Mesenchymal stem cell (in vitro differentiated cells and primary cell): ENCODE measurements at regions not wholly inside any gene's neighbourhood (a gene's known extent, or its start where the extent isn't known, plus 50 kb on each side); places are given as distances from the start of the nearest gene placed in this dataset.
A peak's percentile ranks its signal among the peaks of the same experiment; 100 is the strongest.

Experiments used
- DNase-seq: peaks from one replicate; pipeline ENCODE4 v3.0.0-alpha.2; 2013
- H2AFZ ChIP-seq: one replicate; pipeline ENCODE4 v1.6.1; 2013; ENCODE audit warnings: low read depth, mild to moderate bottlenecking, control low read depth, inconsistent platforms, low read length, moderate library complexity
- H2AK5ac ChIP-seq: 2 replicates; pipeline ENCODE4 v1.6.1; 2013; ENCODE audit warnings: low read length, moderate library complexity, mild to moderate bottlenecking, inconsistent platforms; ENCODE audit not compliant: severe bottlenecking
- H2BK120ac ChIP-seq: one replicate; pipeline ENCODE4 v1.6.1; 2013; ENCODE audit warnings: low read depth, mild to moderate bottlenecking, inconsistent platforms, low read length, moderate library complexity
- H2BK12ac ChIP-seq, 2 experiments: one replicate each; pipeline ENCODE4 v1.6.1; 2013; ENCODE audit warnings: inconsistent platforms in 2 of 2, low read length in 2 of 2, mild to moderate bottlenecking in 2 of 2, moderate library complexity in 2 of 2, control low read depth in 1 of 2
- H2BK15ac ChIP-seq: one replicate; pipeline ENCODE4 v1.6.1; 2013; ENCODE audit warnings: mild to moderate bottlenecking, low read depth, inconsistent platforms; ENCODE audit not compliant: poor library complexity, severe bottlenecking
- H2BK5ac ChIP-seq: 2 replicates; pipeline ENCODE4 v1.6.1; 2013; ENCODE audit warnings: low read depth, mild to moderate bottlenecking, low read length, control low read depth, inconsistent platforms; ENCODE audit not compliant: poor library complexity, severe bottlenecking
- H3K14ac ChIP-seq, 2 experiments: one replicate each; pipeline ENCODE4 v1.6.1; 2013; ENCODE audit warnings: inconsistent platforms in 2 of 2, low read length in 2 of 2, control low read depth in 1 of 2, mild to moderate bottlenecking in 1 of 2, moderate library complexity in 1 of 2
- H3K18ac ChIP-seq, 2 experiments: one replicate each; pipeline ENCODE4 v1.6.1; 2013; ENCODE audit warnings: inconsistent platforms in 2 of 2, low read length in 2 of 2, control low read depth in 1 of 2, low read depth in 1 of 2, mild to moderate bottlenecking in 1 of 2
- H3K23ac ChIP-seq, 2 experiments: one replicate each; pipeline ENCODE4 v1.6.1; 2013; ENCODE audit warnings: inconsistent platforms in 2 of 2, low read length in 2 of 2, mild to moderate bottlenecking in 2 of 2, moderate library complexity in 2 of 2, control low read depth in 1 of 2
- H3K27ac ChIP-seq: 2 replicates; pipeline ENCODE4 v1.5.1; 2013; ENCODE audit warnings: mild to moderate bottlenecking, moderate library complexity, low read length, control low read depth, inconsistent platforms; ENCODE audit not compliant: poor library complexity, severe bottlenecking
- H3K27me3 ChIP-seq, 2 experiments: 2 replicates each; pipeline versions ENCODE4 v1.6.1 to v1.7.0; 2013; ENCODE audit warnings: low read length in 2 of 2, mild to moderate bottlenecking in 2 of 2, moderate library complexity in 2 of 2, control low read depth in 1 of 2, inconsistent platforms in 1 of 2; ENCODE audit not compliant: control insufficient read depth in 1 of 2, insufficient read depth in 1 of 2
- H3K36me3 ChIP-seq, 2 experiments: 2 replicates each; pipeline versions ENCODE4 v1.6.1 to v1.7.0; 2013; ENCODE audit warnings: low read length in 2 of 2, control low read depth in 1 of 2, inconsistent platforms in 1 of 2, low read depth in 1 of 2, mild to moderate bottlenecking in 1 of 2; ENCODE audit not compliant: insufficient read depth in 2 of 2, control insufficient read depth in 1 of 2
- H3K4ac ChIP-seq, 2 experiments: one replicate each; pipeline ENCODE4 v1.6.1; 2013; ENCODE audit warnings: inconsistent platforms in 2 of 2, low read length in 2 of 2, mild to moderate bottlenecking in 2 of 2, moderate library complexity in 2 of 2, control low read depth in 1 of 2, low read depth in 1 of 2
- H3K4me1 ChIP-seq: 2 replicates; pipeline ENCODE4 v1.6.1; 2013; ENCODE audit warnings: low read depth, low read length, control low read depth; ENCODE audit not compliant: control insufficient read depth, insufficient read depth
- H3K4me2 ChIP-seq: 2 replicates; pipeline ENCODE4 v1.6.1; 2013; ENCODE audit warnings: low read length, mild to moderate bottlenecking, inconsistent platforms; ENCODE audit not compliant: poor library complexity, severe bottlenecking
- H3K4me3 ChIP-seq, 2 experiments: 2 replicates each; pipeline versions ENCODE4 v1.5.1 to v1.7.0; 2013; ENCODE audit warnings: low read length in 2 of 2, mild to moderate bottlenecking in 2 of 2, control low read depth in 1 of 2, low read depth in 1 of 2; ENCODE audit not compliant: insufficient read depth in 1 of 2
- H3K79me1 ChIP-seq: replicated peaks from 2 replicates; pipeline ENCODE4 v1.6.1; 2013; ENCODE audit warnings: mild to moderate bottlenecking, control low read depth, low read length, inconsistent platforms; ENCODE audit not compliant: poor library complexity, severe bottlenecking
- H3K9ac ChIP-seq: 2 replicates; pipeline ENCODE4 v1.7.0; 2013; ENCODE audit warnings: mild to moderate bottlenecking, low read length, moderate library complexity
- H3K9me3 ChIP-seq: 2 replicates; pipeline ENCODE4 v1.7.0; 2013; ENCODE audit warnings: mild to moderate bottlenecking, low read length; ENCODE audit not compliant: control insufficient read depth
- H4K8ac ChIP-seq: one replicate; pipeline ENCODE4 v1.6.1; 2013; ENCODE audit warnings: inconsistent platforms, mild to moderate bottlenecking, low read length, moderate library complexity
- H4K91ac ChIP-seq: one replicate; pipeline ENCODE4 v1.6.1; 2013; ENCODE audit warnings: mild to moderate bottlenecking, low read length, inconsistent platforms
- WGBS: methylation state at CpG from one replicate; pipeline ENCODE4 v1.1.7; 2013; ENCODE audit warnings: mixed read lengths; 5-methylcytosine and 5-hydroxymethylcytosine counted together

- no peaks in the 10 kb centered on the region for H3K9me3 ChIP-seq
- no peak overlapping the region for H3K4ac ChIP-seq
Observed at GRCh38 chr2:19644763-19645162, 257.0 kb downstream of the TTC32 start.

GRCh38 chr2:19643117-19643518, 258.7 kb downstream of the TTC32 start:
- no peak overlapping the region for H3K4me2 ChIP-seq
- no peaks in the 10 kb centered on the region for H3K79me1 ChIP-seq
- H3K23ac ChIP-seq, result no peak overlapping the region
- 92% methylated on average over 3 of the region's 3 CpGs for WGBS
- no peak overlapping the region for H2BK5ac ChIP-seq
- no peak overlapping the region for H3K27ac ChIP-seq
- H3K4ac ChIP-seq, result no peak overlapping the region
- no peak overlapping the region for H2BK120ac ChIP-seq
- no peak overlapping the region for H3K18ac ChIP-seq
- no peaks in the 10 kb centered on the region for H3K27me3 ChIP-seq
- H2AK5ac ChIP-seq, result no peak overlapping the region
- H3K14ac ChIP-seq, result no peak overlapping the region
- no peak overlapping the region for H3K4me3 ChIP-seq
- no peak overlapping the region for H2BK12ac ChIP-seq
- no peak overlapping the region for H4K91ac ChIP-seq
- no peaks in the 10 kb centered on the region for H3K9me3 ChIP-seq
- peak overlapping the region; percentile 22 for H3K9ac ChIP-seq
- no peaks in the 10 kb centered on the region for H3K36me3 ChIP-seq
- peak; percentile 30 for DNase-seq
- H2BK15ac ChIP-seq, result no peak overlapping the region
- H2AFZ ChIP-seq, result no peak overlapping the region
- H3K4me1 ChIP-seq, result no peaks in the 10 kb centered on the region
- H4K8ac ChIP-seq, result no peak overlapping the region

More at GRCh38 chr2:19644763-19645162, 257.0 kb downstream of the TTC32 start:
- H3K4me3 ChIP-seq, result no peak overlapping the region
- H3K9ac ChIP-seq, result no peak overlapping the region
- H3K23ac ChIP-seq, result no peak overlapping the region
- H2BK15ac ChIP-seq, result no peak overlapping the region
- WGBS, result 100% methylated on average over 2 of the region's 3 CpGs
- H3K36me3 ChIP-seq, result no peaks in the 10 kb centered on the region
- H2BK120ac ChIP-seq, result no peak overlapping the region
- H3K27ac ChIP-seq, result no peak overlapping the region
- no peak overlapping the region for H3K18ac ChIP-seq
- DNase-seq, result no peak
- H3K4me1 ChIP-seq, result peaks cover 2% of the 10 kb centered on the region
- H2BK5ac ChIP-seq, result no peak overlapping the region
- no peak overlapping the region for H4K91ac ChIP-seq
- no peaks in the 10 kb centered on the region for H3K79me1 ChIP-seq
- H2BK12ac ChIP-seq, result no peak overlapping the region
- no peak overlapping the region for H2AK5ac ChIP-seq
- no peak overlapping the region for H2AFZ ChIP-seq
- no peak overlapping the region for H3K4me2 ChIP-seq
- no peak overlapping the region for H3K14ac ChIP-seq
- H3K27me3 ChIP-seq, result no peaks in the 10 kb centered on the region
- no peak overlapping the region for H4K8ac ChIP-seq

- H2AFZ ChIP-seq, result no peak overlapping the region
Observed at GRCh38 chr2:19642501-19642900, 259.3 kb downstream of the TTC32 start.

GRCh38 chr2:19635951-19636510, 265.8 kb downstream of the TTC32 start:
- Histone ChIP-seq H4K91ac (no peak overlapping the region), H3K36me3 (no peaks in the 10 kb centered on the region), H3K27me3 (no peaks in the 10 kb centered on the region), H3K4me3 (no peak overlapping the region), H3K27ac (no peak overlapping the region), H2BK15ac (no peak overlapping the region), H2BK12ac (no peak overlapping the region), H2AK5ac (no peak overlapping the region), H3K18ac (no peak overlapping the region), H3K9me3 (no peaks in the 10 kb centered on the region), H2AFZ (no peak overlapping the region), H3K14ac (no peak overlapping the region), H3K4ac (no peak overlapping the region), H3K4me2 (no peak overlapping the region), H4K8ac (no peak overlapping the region), H2BK120ac (no peak overlapping the region), H3K4me1 (no peaks in the 10 kb centered on the region), H3K9ac (no peak overlapping the region), H2BK5ac (no peak overlapping the region), H3K79me1 (no peaks in the 10 kb centered on the region), H3K23ac (no peak overlapping the region)
- no peak for DNase-seq
- 94% methylated on average over 8 of the region's 8 CpGs for WGBS

More at GRCh38 chr2:19642501-19642900, 259.3 kb downstream of the TTC32 start:
- no peak overlapping the region for H3K14ac ChIP-seq
- 96% methylated on average over 2 of the region's 3 CpGs for WGBS
- no peak overlapping the region for H2BK5ac ChIP-seq
- no peaks in the 10 kb centered on the region for H3K36me3 ChIP-seq
- H4K91ac ChIP-seq, result no peak overlapping the region
- H3K27ac ChIP-seq, result no peak overlapping the region
- no peak overlapping the region for H2AK5ac ChIP-seq
- H3K4ac ChIP-seq, result no peak overlapping the region
- H3K18ac ChIP-seq, result no peak overlapping the region
- H3K27me3 ChIP-seq, result no peaks in the 10 kb centered on the region
- DNase-seq, result no peak
- no peaks in the 10 kb centered on the region for H3K79me1 ChIP-seq
- no peak overlapping the region for H3K4me3 ChIP-seq
- H3K9me3 ChIP-seq, result no peaks in the 10 kb centered on the region
- H2BK120ac ChIP-seq, result no peak overlapping the region
- H3K23ac ChIP-seq, result no peak overlapping the region
- H3K4me2 ChIP-seq, result no peak overlapping the region
- no peak overlapping the region for H4K8ac ChIP-seq
- H3K4me1 ChIP-seq, result no peaks in the 10 kb centered on the region
- H2BK15ac ChIP-seq, result no peak overlapping the region
- no peak overlapping the region for H2BK12ac ChIP-seq
- no peak overlapping the region for H3K9ac ChIP-seq
